GM19035 (cell line): ENCODE measurements at regions not wholly inside any gene's neighbourhood (a gene's known extent, or its start where the extent isn't known, plus 50 kb on each side); places are given as distances from the start of the nearest gene placed in this dataset.

Source experiments
- ATAC-seq: cut with Tn5 transposase; IDR thresholded peaks from one replicate; pipeline ENCODE4 v1.9.1; 2021; ENCODE audit not compliant: unreplicated experiment

GRCh38 chr12:39240587-39240986, 202.3 kb downstream of the KIF21A start:
- ATAC-seq = no peak

- no peak for ATAC-seq
These were observed 203.1 kb downstream of the KIF21A start for GRCh38 chr12:39239490-39240486.

- ATAC-seq = no peak
These were observed 205.9 kb downstream of the KIF21A start for GRCh38 chr12:39237004-39237403.

GRCh38 chr12:39235990-39236767, 206.7 kb downstream of the KIF21A start:
- ATAC-seq = no peak

- no peak for ATAC-seq
These were observed 212.8 kb downstream of the KIF21A start for GRCh38 chr12:39230086-39230485.

GRCh38 chr12:39227218-39227617, 215.7 kb downstream of the KIF21A start:
- no peak for ATAC-seq

- no peak for ATAC-seq
These were observed 217.9 kb downstream of the KIF21A start for GRCh38 chr12:39224971-39225370.

- peak; percentile 58 for ATAC-seq
These were observed 237.0 kb downstream of the KIF21A start for GRCh38 chr12:39205969-39206368.

GRCh38 chr12:39199351-39199750, 243.6 kb downstream of the KIF21A start:
- no peak for ATAC-seq

- ATAC-seq = no peak
These were observed 254.2 kb downstream of the KIF21A start for GRCh38 chr12:39188689-39189088.

- no peak for ATAC-seq
These were observed 256.2 kb downstream of the KIF21A start for GRCh38 chr12:39186744-39187143.

- no peak for ATAC-seq
These were observed 264.1 kb downstream of the KIF21A start for GRCh38 chr12:39178837-39179236.

GRCh38 chr12:39176356-39176755, 266.6 kb downstream of the KIF21A start:
- no peak for ATAC-seq

- peak; percentile 80 for ATAC-seq
These were observed 268.3 kb upstream of the CPNE8 start for GRCh38 chr12:39173726-39174125.

GRCh38 chr12:39165338-39165737, 259.9 kb upstream of the CPNE8 start:
- ATAC-seq = no peak

- no peak for ATAC-seq
These were observed 256.2 kb upstream of the CPNE8 start for GRCh38 chr12:39161465-39162085.

GRCh38 chr12:39157696-39158342, 252.4 kb upstream of the CPNE8 start:
- no peak for ATAC-seq

GRCh38 chr12:39145175-39145999, 240.0 kb upstream of the CPNE8 start:
- peak; percentile 74 for ATAC-seq

GRCh38 chr12:39144613-39145061, 239.2 kb upstream of the CPNE8 start:
- ATAC-seq = no peak

- no peak for ATAC-seq
These were observed 232.9 kb upstream of the CPNE8 start for GRCh38 chr12:39138268-39138667.
